HUES48 (cell line): ENCODE measurements at regions not wholly inside any gene's neighbourhood (a gene's known extent, or its start where the extent isn't known, plus 50 kb on each side); places are given as distances from the start of the nearest gene placed in this dataset.

ENCODE experiments used
- H3K27ac ChIP-seq: one replicate; pipeline ENCODE4 v1.7.0; 2013; ENCODE audit warnings: low read depth, low read length, inconsistent platforms
- H3K27me3 ChIP-seq: 2 replicates; pipeline ENCODE4 v1.6.1; 2013; ENCODE audit warnings: mild to moderate bottlenecking, low read length; ENCODE audit not compliant: control insufficient read depth, insufficient read depth
- H3K36me3 ChIP-seq: 2 replicates; pipeline ENCODE4 v1.6.1; 2013; ENCODE audit warnings: low read length; ENCODE audit not compliant: control insufficient read depth, insufficient read depth
- H3K4me1 ChIP-seq: 2 replicates; pipeline ENCODE4 v1.6.1; 2013; ENCODE audit warnings: mild to moderate bottlenecking, low read length; ENCODE audit not compliant: control insufficient read depth, insufficient read depth
- H3K4me3 ChIP-seq: 2 replicates; pipeline ENCODE4 v1.5.1; 2013; ENCODE audit warnings: mild to moderate bottlenecking, low read depth, low read length
- H3K9ac ChIP-seq: 2 replicates; pipeline ENCODE4 v1.6.1; 2013; ENCODE audit warnings: mild to moderate bottlenecking, low read depth, low read length, moderate library complexity
- H3K9me3 ChIP-seq: 2 replicates; pipeline ENCODE4 v1.6.1; 2013; ENCODE audit warnings: low read length; ENCODE audit not compliant: control insufficient read depth, insufficient read depth

DNA sequence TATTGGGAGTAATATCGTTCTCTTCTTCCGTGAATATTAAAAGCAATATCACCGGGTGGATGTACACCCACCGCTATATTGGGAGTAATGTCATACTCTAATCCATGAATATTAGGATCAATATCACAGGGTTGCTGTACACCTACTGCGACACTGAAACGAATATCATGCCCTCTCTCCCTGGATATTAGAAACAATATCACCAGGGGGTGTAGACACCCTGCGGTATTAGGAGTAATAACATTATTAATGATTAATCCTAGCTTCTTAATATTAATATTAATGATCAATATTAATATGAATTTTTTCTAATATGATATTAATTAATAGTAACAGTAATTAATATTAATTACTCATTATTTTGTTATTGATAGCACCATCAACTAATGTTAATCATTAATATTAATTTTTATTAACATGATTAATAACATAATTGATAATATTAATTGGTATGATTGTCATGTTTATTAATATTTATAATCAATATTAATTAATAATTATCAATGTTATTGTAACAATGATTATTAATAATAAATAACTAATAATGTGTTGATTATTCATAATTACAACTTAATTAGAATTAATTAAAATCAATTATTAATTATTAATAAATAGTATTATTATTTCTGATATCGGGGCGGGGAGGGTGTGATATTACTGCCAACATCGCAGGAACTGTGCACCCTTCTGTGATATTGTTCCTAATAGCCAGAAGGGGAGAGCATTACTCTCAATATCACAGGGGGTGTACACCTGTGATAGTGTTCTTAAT, 121.3 kb upstream of the C1GALT1 start:
- H3K4me3 ChIP-seq = no peak overlapping the region
- H3K9ac ChIP-seq = no peak overlapping the region
- no peaks in the 10 kb centered on the region for H3K9me3 ChIP-seq
- no peak overlapping the region for H3K27ac ChIP-seq
- H3K36me3 ChIP-seq = no peaks in the 10 kb centered on the region
- no peaks in the 10 kb centered on the region for H3K4me1 ChIP-seq
- H3K27me3 ChIP-seq = no peaks in the 10 kb centered on the region

DNA sequence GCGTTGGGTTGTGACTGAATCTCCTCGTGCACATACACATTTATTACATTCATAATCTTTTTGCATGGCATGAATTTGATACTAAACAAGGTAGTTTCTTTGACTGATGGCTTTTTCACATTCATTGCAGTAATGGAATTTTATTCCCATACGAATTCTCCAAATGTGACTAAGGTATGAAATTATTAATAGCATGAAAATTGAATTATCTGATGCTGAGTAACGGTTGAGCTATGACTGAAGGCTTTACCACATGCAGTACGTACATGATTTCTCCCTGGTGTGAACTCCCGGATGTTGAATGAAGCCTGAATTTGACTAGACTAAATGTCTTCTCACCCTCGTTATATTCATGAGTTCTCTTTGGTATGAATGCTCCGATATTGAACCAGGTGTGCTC, 104.4 kb upstream of the C1GALT1 start:
- Histone ChIP-seq H3K4me3 (no peak overlapping the region), H3K27me3 (no peaks in the 10 kb centered on the region), H3K36me3 (no peaks in the 10 kb centered on the region), H3K27ac (no peak overlapping the region), H3K9ac (no peak overlapping the region), H3K4me1 (no peaks in the 10 kb centered on the region), H3K9me3 (no peaks in the 10 kb centered on the region)

DNA sequence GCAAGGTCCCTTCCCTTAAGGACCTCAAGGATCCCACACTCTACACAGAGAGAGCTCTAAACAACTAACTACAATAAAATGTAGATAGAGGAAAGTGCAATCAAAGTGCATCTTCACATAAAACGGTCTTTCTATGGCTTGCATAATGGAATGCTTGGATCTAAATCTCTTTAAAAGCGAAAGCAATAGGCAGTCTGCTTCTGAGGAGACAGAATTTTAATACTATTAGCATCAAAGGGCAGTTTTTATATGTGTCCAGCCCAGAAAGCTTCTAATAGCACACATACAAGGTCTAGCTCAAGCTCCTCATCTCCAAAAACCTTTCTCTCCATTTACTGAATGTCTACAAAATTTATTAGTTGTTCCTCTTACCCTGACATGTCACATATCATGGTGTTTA, 101.5 kb upstream of the C1GALT1 start:
- Histone ChIP-seq H3K27me3 (no peaks in the 10 kb centered on the region), H3K4me1 (no peaks in the 10 kb centered on the region), H3K9me3 (no peaks in the 10 kb centered on the region), H3K4me3 (no peak overlapping the region), H3K27ac (no peak overlapping the region), H3K36me3 (no peaks in the 10 kb centered on the region), H3K9ac (no peak overlapping the region)

DNA sequence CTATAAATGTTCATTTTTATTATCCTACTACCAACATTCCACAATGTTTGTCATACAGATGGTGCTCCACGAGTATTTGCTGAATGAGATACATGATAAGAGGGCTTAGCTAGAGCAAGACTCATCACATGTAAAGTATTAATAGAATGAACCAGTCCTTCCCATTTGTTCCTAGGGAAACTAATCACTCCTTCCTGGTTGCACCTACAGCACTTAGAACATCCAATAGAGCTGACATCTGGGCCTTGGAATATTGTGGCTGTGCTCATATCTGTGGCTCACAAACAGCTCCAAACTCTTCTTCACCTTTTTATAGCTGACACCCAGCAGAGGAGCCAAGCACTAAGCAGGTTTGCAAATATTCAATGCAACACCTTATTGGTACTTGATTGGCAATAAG, 91.9 kb upstream of the C1GALT1 start:
- Histone ChIP-seq H3K9me3 (peaks cover 14% of the 10 kb centered on the region), H3K4me1 (no peaks in the 10 kb centered on the region), H3K27ac (no peak overlapping the region), H3K4me3 (no peak overlapping the region), H3K27me3 (no peaks in the 10 kb centered on the region), H3K9ac (no peak overlapping the region), H3K36me3 (no peaks in the 10 kb centered on the region)

DNA sequence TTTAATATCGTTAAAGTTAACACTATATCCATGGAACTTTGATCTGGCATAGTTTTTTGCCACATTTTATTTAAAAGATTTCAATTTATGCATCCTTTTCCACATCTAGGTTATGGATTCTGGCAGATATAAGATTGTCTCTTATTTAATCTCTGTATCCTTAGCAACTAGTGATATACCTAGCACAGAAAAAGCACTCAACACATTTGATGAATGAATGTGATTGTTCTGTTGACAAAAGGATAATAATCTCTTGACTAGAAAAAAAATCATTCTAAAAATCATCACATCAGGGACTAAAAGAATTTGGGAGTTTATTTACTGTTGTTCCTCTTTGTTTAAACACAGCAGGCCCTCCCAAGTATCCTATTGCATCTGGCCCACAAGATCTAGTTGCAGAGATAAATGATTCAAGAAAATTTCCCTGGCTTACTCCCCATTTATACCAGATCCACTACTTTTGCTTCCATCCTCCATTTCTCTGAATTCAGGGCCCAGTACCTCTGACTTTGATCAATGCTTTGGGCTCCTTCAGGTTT, 84.0 kb upstream of the C1GALT1 start:
- peak overlapping the region; percentile 90 for H3K27ac ChIP-seq

DNA sequence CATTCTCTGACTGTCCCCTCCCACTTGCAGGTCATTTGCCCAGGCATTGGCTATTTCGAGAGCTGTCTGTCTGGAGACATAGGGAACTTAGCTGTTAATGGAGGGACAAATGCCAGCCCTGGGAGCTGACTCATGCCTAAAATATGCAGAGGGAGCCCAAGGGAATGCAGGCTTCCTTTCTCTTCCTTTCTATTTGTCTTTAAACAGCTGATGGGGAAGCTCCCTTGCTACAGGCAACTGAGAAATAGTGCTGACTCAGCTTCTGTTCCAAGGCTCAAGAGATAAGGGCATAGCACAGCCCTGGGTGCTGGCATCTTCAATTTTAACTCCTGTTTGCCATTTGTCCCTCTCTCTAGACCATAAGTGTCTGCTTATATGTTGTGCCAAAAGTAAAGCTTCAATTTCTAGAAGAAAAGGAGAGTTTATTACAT, 82.7 kb upstream of the C1GALT1 start:
- no peaks in the 10 kb centered on the region for H3K36me3 ChIP-seq
- no peaks in the 10 kb centered on the region for H3K27me3 ChIP-seq
- no peak overlapping the region for H3K9ac ChIP-seq
- H3K4me3 ChIP-seq = peak overlapping the region; percentile 4; the same call in 1 of the 2 replicates
- peak overlapping the region; percentile 90 for H3K27ac ChIP-seq
- no peaks in the 10 kb centered on the region for H3K9me3 ChIP-seq
- peaks cover 33% of the 10 kb centered on the region for H3K4me1 ChIP-seq

More for the DNA sequence above, 84.0 kb upstream of the C1GALT1 start:
- peaks cover 28% of the 10 kb centered on the region for H3K4me1 ChIP-seq
- H3K9ac ChIP-seq = no peak overlapping the region
- H3K27me3 ChIP-seq = no peaks in the 10 kb centered on the region
- H3K36me3 ChIP-seq = no peaks in the 10 kb centered on the region
- H3K4me3 ChIP-seq = no peak overlapping the region; the same call in 1 of the 2 replicates
- no peaks in the 10 kb centered on the region for H3K9me3 ChIP-seq

DNA sequence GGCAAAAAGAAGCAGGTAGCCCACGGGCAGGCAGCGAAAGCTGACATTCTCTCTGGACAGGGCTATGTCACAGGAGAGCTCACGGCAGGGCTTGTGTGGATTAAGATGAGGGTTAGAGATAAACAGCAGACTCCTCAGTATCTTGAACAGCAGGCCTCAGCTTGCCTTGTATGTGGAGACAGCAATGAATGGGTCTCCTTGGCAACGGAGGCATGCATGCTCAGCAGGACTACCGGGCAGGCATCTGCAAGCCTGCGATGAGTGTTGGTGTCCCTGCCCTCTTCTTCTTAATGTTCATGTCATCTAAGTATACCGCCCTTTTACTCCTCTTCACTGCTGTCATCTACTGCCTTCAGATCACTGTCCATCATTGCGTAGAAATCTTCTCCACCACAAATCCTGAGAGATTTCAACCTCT, 81.9 kb upstream of the C1GALT1 start:
- H3K4me3 ChIP-seq = 0 out of 2 replicates have a peak overlapping the region, but pooled peaks have one; percentile 4
- H3K4me1 ChIP-seq = peaks cover 41% of the 10 kb centered on the region
- H3K27ac ChIP-seq = peak overlapping the region; percentile 90
- H3K9ac ChIP-seq = no peak overlapping the region
- H3K36me3 ChIP-seq = no peaks in the 10 kb centered on the region
- no peaks in the 10 kb centered on the region for H3K27me3 ChIP-seq
- no peaks in the 10 kb centered on the region for H3K9me3 ChIP-seq

DNA sequence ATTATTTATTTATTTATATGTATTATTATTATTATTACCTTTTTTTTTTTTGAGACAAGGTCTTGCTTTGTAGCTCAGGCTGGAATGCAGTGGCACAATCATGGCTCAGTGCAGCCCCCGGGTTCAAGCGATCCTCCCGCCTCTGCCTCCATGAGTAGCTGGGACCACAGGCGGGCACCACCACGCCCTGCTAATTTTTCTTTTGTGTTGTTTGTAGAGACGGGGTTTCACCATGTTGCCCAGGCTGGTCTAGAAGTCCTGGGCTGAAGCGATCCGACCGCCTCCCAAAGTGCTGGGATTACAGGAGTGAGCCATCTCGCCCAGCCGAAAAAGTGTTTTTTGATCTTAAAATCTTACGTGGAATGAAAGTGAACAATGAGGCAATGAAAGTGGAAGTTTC, 79.4 kb upstream of the C1GALT1 start:
- H3K27ac ChIP-seq = no peak overlapping the region
- no peak overlapping the region for H3K9ac ChIP-seq
- peaks cover 58% of the 10 kb centered on the region for H3K4me1 ChIP-seq
- no peaks in the 10 kb centered on the region for H3K9me3 ChIP-seq
- H3K36me3 ChIP-seq = no peaks in the 10 kb centered on the region
- H3K27me3 ChIP-seq = no peaks in the 10 kb centered on the region
- H3K4me3 ChIP-seq = no peak overlapping the region

DNA sequence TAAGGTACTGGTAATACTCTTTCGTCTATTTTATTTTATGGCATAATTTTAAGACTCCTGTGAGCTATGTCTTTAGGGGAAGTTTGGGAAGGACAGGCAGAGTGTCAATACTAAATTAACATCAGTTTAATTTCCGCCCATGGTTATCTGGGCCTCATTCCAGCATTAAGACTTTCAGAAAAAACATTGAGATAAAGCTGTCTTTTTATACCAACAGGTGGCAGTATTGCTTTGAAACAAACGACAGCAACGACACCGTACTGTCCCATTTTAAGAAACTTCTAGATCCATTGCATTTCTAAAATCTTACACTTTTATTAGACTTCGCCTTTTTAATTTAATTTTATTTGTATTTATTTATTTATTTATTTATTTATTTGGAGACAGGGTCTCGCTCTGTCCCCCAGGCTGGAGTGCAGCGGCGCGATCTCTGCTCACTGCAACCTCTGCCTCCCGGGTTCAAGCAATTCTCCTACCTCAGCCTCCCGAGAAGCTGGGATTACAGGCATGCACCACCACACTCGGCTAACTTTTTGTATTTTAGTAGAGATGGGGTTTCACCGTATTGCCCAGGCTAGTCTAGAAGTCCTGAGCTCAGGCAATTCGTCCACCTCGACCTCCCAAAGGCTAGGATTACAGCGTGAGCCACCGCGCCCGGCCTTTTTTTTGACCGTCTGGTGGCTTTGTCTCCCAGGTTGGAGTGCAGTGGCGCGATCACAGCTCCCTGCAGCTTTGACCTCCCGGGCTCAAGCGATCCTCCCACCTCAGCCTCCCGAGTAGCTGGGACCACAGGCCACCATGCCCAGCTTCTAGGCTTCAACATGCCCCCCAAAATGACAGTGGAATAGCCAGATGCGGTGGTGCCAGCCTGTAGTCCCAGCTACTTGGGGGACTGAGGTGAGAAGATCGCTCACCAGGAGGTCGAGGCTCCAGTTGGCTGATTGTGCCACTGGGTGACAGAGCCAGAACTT, 78.7 kb upstream of the C1GALT1 start:
- H3K36me3 ChIP-seq = no peaks in the 10 kb centered on the region
- H3K4me3 ChIP-seq = no peak overlapping the region
- no peak overlapping the region for H3K27ac ChIP-seq
- H3K9me3 ChIP-seq = 0 out of 2 replicates have a peak, but pooled peaks cover under 1% of the 10 kb centered on the region
- peaks cover 52% of the 10 kb centered on the region for H3K4me1 ChIP-seq
- no peaks in the 10 kb centered on the region for H3K27me3 ChIP-seq
- no peak overlapping the region for H3K9ac ChIP-seq

DNA sequence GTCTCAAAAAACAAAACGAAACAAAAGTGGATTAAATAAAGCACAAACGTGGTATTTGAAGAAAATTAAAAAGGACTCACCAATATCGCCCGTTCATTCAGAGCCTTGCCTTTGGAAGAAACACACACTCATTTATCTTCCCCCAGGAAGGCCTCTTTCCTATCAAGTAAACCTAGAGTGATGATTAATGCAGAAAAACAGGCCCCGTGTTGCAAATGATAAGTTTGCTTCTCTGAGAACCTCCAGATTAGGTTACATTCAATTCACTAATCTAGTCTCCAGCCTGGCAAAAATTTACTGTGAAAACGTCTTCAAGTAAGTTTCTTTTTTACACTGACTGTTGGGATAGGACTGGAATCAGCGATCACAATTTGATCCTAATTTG, 78.0 kb upstream of the C1GALT1 start:
- Histone ChIP-seq H3K9ac (no peak overlapping the region), H3K9me3 (peaks cover 8% of the 10 kb centered on the region; the same call in 1 of the 2 replicates), H3K4me3 (no peak overlapping the region), H3K27me3 (no peaks in the 10 kb centered on the region), H3K4me1 (peaks cover 46% of the 10 kb centered on the region), H3K36me3 (no peaks in the 10 kb centered on the region), H3K27ac (no peak overlapping the region)
